B cell (primary cell): ENCODE measurements at regions not wholly inside any gene's neighbourhood (a gene's known extent, or its start where the extent isn't known, plus 50 kb on each side); places are given as distances from the start of the nearest gene placed in this dataset.

Experiments
- ATAC-seq: fragments of 200-7000 bp; cut with Tn5 transposase; one replicate; pipeline ENCODE4 v1.10.0; 2021; ENCODE audit warnings: low read depth, mild to moderate bottlenecking, moderate number of reproducible peaks, moderate library complexity
- CTCF ChIA-PET: fragments of 350-600 bp; sonication (Branson Sonifier 250); formaldehyde crosslinking; loops from one replicate; lab custom pipeline; 2021; ENCODE audit warnings: antibody characterized with exemption, inconsistent platforms; lab: Charles Lee
- POLR2A ChIA-PET: fragments of 350-600 bp; sonication (Branson Sonifier 250); formaldehyde crosslinking; loops from one replicate; lab custom pipeline; 2021; ENCODE audit warnings: antibody characterized with exemption; lab: Charles Lee
- DNase-seq: peaks from one replicate; pipeline ENCODE4 v3.0.0; 2013
- H2AFZ ChIP-seq: 2 replicates; pipeline ENCODE4 v1.6.1; 2012; ENCODE audit warnings: mild to moderate bottlenecking, low read depth, low read length; ENCODE audit not compliant: insufficient read depth, poor library complexity, severe bottlenecking
- H3K27ac ChIP-seq, 2 donors: 1 replicate in 1 of 2; 2 replicates in 1 of 2; pipeline ENCODE4 v1.5.1; 2012 to 2013; ENCODE audit warnings: low read length in 2 of 2, mild to moderate bottlenecking in 2 of 2, moderate library complexity in 1 of 2
- H3K27me3 ChIP-seq, 4 experiments: fragments of 200-600 bp in 1 of 4; sonication (generic) in 1 of 4; replicated peaks in 1 of 4; 1 replicate in 2 of 4; 2 replicates in 2 of 4; pipeline versions ENCODE4 v1.6.1 to v1.7.0; 2013 to 2016; ENCODE audit warnings: low read length in 3 of 4, mild to moderate bottlenecking in 2 of 4, mixed read lengths in 1 of 4, moderate library complexity in 1 of 4; ENCODE audit not compliant: insufficient read depth in 4 of 4, control insufficient read depth in 3 of 4; ENCODE audit errors: control extremely low read depth in 1 of 4
- H3K36me3 ChIP-seq, 2 experiments: replicated peaks in 1 of 2; 1 replicate in 1 of 2; 2 replicates in 1 of 2; pipeline versions ENCODE4 v1.6.1 to v1.7.1; 2013; ENCODE audit warnings: low read length in 1 of 2; ENCODE audit not compliant: insufficient read depth in 2 of 2, control insufficient read depth in 1 of 2; ENCODE audit errors: control extremely low read depth in 1 of 2, extremely low read depth in 1 of 2
- H3K4me1 ChIP-seq, 2 donors: fragments of 200-600 bp in 1 of 2; sonication (generic) in 1 of 2; 1 replicate in 1 of 2; 2 replicates in 1 of 2; pipeline versions ENCODE4 v1.5.1 to v1.6.1; 2013 to 2017; ENCODE audit warnings: low read length in 2 of 2; ENCODE audit not compliant: control insufficient read depth in 2 of 2, insufficient read depth in 2 of 2
- H3K4me2 ChIP-seq: replicated peaks from 2 replicates; pipeline ENCODE3; 2012; ENCODE audit warnings: mild to moderate bottlenecking, low read depth, low read length; ENCODE audit not compliant: poor library complexity, severe bottlenecking
- H3K4me3 ChIP-seq, 5 experiments: fragments of 200-600 bp in 1 of 5; sonication (generic) in 1 of 5; 1 replicate in 3 of 5; 2 replicates in 2 of 5; pipeline versions ENCODE4 v1.5.1 to v1.7.0; 2011 to 2016; ENCODE audit warnings: low read length in 4 of 5, mild to moderate bottlenecking in 4 of 5, low read depth in 2 of 5, control low read depth in 1 of 5, moderate library complexity in 1 of 5; ENCODE audit not compliant: insufficient read depth in 1 of 5; ENCODE audit errors: control extremely low read depth in 1 of 5, extremely low read depth in 1 of 5
- H3K79me2 ChIP-seq: fragments of 200-600 bp; sonication (generic); one replicate; pipeline ENCODE4 v1.6.0; 2016; ENCODE audit warnings: low read length; ENCODE audit not compliant: control insufficient read depth, insufficient read depth
- H3K9ac ChIP-seq: fragments of 200-600 bp; sonication (generic); 2 replicates; pipeline ENCODE4 v1.6.1; 2017; ENCODE audit warnings: mild to moderate bottlenecking, low read length, moderate library complexity
- H3K9me3 ChIP-seq, 3 donors: one replicate each; pipeline versions ENCODE4 v1.6.1 to v1.7.1; 2013; ENCODE audit warnings: low read length in 2 of 3; ENCODE audit not compliant: control insufficient read depth in 2 of 3, insufficient read depth in 1 of 3; ENCODE audit errors: control extremely low read depth in 1 of 3
- H4K20me1 ChIP-seq: 2 replicates; pipeline ENCODE4 v1.6.0; 2012; ENCODE audit warnings: mild to moderate bottlenecking, low read length; ENCODE audit not compliant: insufficient read depth, control insufficient read depth, poor library complexity, severe bottlenecking
- H3K27ac Mint-ChIP-seq: one replicate; pipeline ENCODE4 v1.8.0; 2021; ENCODE audit warnings: mixed read lengths
- H3K27me3 Mint-ChIP-seq: one replicate; pipeline ENCODE4 v1.8.0; 2021; ENCODE audit warnings: mixed read lengths
- H3K4me1 Mint-ChIP-seq: one replicate; pipeline ENCODE4 v1.8.0; 2021; ENCODE audit warnings: mixed read lengths
- H3K4me3 Mint-ChIP-seq: one replicate; pipeline ENCODE4 v1.8.0; 2021; ENCODE audit warnings: mixed read lengths
- H3K9me3 Mint-ChIP-seq: one replicate; pipeline ENCODE4 v1.8.0; 2022; ENCODE audit warnings: mixed read lengths; ENCODE audit not compliant: insufficient read depth
- CTCF ChIP-seq: fragments of 200-600 bp; IDR thresholded peaks from one replicate; pipeline ENCODE4 v1.8.0; 2022; ENCODE audit warnings: antibody characterized with exemption, mild to moderate bottlenecking
- EZH2 ChIP-seq: IDR thresholded peaks from 2 replicates; pipeline ENCODE4 v1.6.1; 2012; ENCODE audit warnings: borderline replicate concordance, low read depth, mild to moderate bottlenecking, moderate library complexity, low read length; ENCODE audit not compliant: insufficient read depth, poor library complexity, severe bottlenecking
- WGBS: methylation state at CpG from one replicate; pipeline ENCODE4 v1.1.5; 2013; ENCODE audit warnings: missing lambda C conversion rate; ENCODE audit not compliant: insufficient coverage; 5-methylcytosine and 5-hydroxymethylcytosine counted together
- intact Hi-C: fragments of 100-400 bp; cut with micrococcal nuclease; formaldehyde crosslinking; loops from one replicate; pipeline ENCODE4 v1.10.0; 2022

GRCh38 chr1:166261511-166261910 is 94.7 kb upstream of the FAM78B start:
- H3K9me3 Mint-ChIP-seq, result no peaks in the 10 kb centered on the region
- no CpG with 5 or more reads among the region's 3 CpGs for WGBS
- ATAC-seq (no peak), DNase-seq (no peak)
- no peaks in the 10 kb centered on the region for H3K36me3 ChIP-seq
- CTCF ChIA-PET, result no interaction called here
- POLR2A ChIA-PET, result no interaction called here
- peaks cover 8% of the 10 kb centered on the region for H3K27me3 Mint-ChIP-seq
- H3K27ac Mint-ChIP-seq, result no peak overlapping the region
- no peak overlapping the region for H3K4me3 Mint-ChIP-seq
- TF ChIP-seq EZH2, result no peak
- TF ChIP-seq CTCF, result no peak
- no peaks in the 10 kb centered on the region for H4K20me1 ChIP-seq
- no peak overlapping the region for H3K4me3 ChIP-seq
- H3K79me2 ChIP-seq, result no peaks in the 10 kb centered on the region
- H3K4me1 ChIP-seq, result no peaks in the 10 kb centered on the region
- intact Hi-C loops, result no loop called here
- no peak overlapping the region for H2AFZ ChIP-seq
- peaks cover 0 to 15% (median 0%) of the 10 kb centered on the region in 3 donors for H3K9me3 ChIP-seq
- H3K27ac ChIP-seq, result no peak overlapping the region
- H3K9ac ChIP-seq, result no peak overlapping the region
- no peaks in the 10 kb centered on the region for H3K27me3 ChIP-seq
- H3K4me1 Mint-ChIP-seq, result no peaks in the 10 kb centered on the region
- no peak overlapping the region for H3K4me2 ChIP-seq

- Histone ChIP-seq H3K4me1 (no peaks in the 10 kb centered on the region), H4K20me1 (no peaks in the 10 kb centered on the region), H3K79me2 (no peaks in the 10 kb centered on the region), H3K9ac (no peak overlapping the region), H2AFZ (no peak overlapping the region), H3K9me3 (peaks cover 0 to 2% (median 0%) of the 10 kb centered on the region in 3 donors), H3K36me3 (no peaks in the 10 kb centered on the region), H3K4me2 (no peak overlapping the region), H3K27me3 (no peaks in the 10 kb centered on the region), H3K4me3 (no peak overlapping the region), H3K27ac (no peak overlapping the region)
- Mint-ChIP-seq H3K9me3 (peaks cover 9% of the 10 kb centered on the region), H3K4me1 (no peaks in the 10 kb centered on the region), H3K4me3 (no peak overlapping the region), H3K27ac (no peak overlapping the region), H3K27me3 (no peaks in the 10 kb centered on the region)
- no peak for ATAC-seq
- intact Hi-C loops, result no loop called here
- no peak for DNase-seq
- 88% methylated on average over 1 of the region's 2 CpGs for WGBS
- POLR2A ChIA-PET, result no interaction called here
- TF ChIP-seq CTCF, result no peak
- no peak for TF ChIP-seq EZH2
- CTCF ChIA-PET, result no interaction called here
Measured at GRCh38 chr1:166270476-166271150, 103.8 kb upstream of the FAM78B start.
